GM19324 (cell line): ENCODE measurements at regions not wholly inside any gene's neighbourhood (a gene's known extent, or its start where the extent isn't known, plus 50 kb on each side); places are given as distances from the start of the nearest gene placed in this dataset.
"Not testable (repeated sequence)": the region's sequence is repeated elsewhere in the genome, so short reads cannot be mapped to it uniquely, and the experiment has no call there.

Experiments used
- ATAC-seq: cut with Tn5 transposase; IDR thresholded peaks from one replicate; pipeline ENCODE4 v1.9.1; 2021; ENCODE audit warnings: mild to moderate bottlenecking, moderate library complexity; ENCODE audit not compliant: unreplicated experiment, low FRiP score

DNA sequence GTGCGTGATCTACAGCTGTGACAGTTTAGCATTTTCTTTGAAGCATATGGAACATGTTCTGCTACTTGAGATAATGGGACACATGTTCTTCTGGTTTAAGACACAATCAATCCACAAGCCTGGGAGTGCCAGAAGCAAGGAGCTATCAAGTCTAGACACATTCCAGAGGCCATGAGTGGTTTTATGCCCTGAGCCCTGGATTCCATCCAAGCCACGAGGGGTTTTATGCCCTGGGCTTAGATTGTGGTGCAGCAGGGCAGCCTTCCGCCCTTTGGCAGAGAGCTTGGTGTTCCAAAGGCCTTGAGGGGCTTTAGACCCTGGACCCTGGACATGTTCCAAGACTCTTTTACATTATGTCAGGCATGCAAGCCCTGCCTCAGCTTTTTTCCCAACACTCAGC is 1289.6 kb upstream of the SLC39A10 start:
- ATAC-seq = not testable (repeated sequence)

DNA sequence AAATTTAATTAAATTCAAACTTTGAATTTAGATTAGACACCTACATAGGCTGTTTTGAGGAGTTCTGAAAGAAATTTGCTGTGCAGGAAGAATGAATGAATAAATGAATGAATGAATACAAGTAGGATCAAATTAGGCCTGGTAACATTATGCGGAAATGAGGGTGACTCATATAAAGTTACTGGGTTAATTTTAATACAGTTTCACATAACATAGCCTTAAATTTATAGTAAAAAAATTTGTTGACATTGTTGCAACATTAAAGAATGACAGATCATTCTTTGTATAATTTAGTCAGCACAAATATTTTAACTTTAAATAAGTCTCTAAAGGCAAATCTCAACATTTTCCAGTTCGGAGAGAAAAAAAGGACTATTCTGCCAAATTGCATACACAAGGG is 1293.1 kb upstream of the SLC39A10 start:
- no peak for ATAC-seq

DNA sequence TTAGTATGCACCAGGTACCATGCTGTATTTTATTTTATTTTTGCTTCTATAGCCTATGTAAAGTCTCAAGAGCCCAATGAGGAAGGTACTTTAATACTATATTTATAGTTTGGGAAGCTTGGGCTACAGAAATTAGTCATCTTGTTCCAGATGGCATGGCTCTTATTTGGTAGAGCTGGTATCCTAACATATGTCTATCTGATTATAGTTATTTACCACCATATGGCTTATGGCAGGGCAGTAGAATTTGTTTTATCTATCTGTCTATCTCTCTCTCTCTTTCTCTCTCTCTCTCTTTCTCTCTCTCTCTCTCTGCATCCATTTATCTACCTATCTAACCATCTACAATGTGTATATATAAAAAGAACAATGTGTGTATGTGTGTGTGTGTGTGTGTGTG is 1293.7 kb upstream of the SLC39A10 start:
- no peak for ATAC-seq

DNA sequence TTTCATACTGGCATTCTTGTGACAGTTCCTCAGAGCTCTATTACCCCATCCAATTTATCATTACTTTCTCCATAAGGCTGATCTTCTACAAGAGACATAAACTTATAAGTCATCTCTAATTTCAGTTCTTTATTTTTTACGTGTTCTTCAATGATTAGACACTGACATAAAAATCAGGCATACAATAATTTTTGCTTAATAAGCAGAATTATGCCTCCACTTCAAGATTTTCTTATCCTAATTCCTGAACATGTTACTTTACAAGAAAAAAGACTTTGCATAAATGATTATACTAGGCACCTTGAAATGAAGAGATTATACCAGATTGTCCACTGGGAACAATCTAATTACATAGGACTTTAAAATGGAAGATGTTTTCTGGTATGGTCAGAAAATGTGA is 1304.5 kb upstream of the SLC39A10 start:
- no peak for ATAC-seq

- ATAC-seq = no peak
Observed at GRCh38 chr2:194346193-194346592, 1310.8 kb upstream of the SLC39A10 start.

GRCh38 chr2:194345347-194345746 is 1311.7 kb upstream of the SLC39A10 start:
- ATAC-seq = no peak

DNA sequence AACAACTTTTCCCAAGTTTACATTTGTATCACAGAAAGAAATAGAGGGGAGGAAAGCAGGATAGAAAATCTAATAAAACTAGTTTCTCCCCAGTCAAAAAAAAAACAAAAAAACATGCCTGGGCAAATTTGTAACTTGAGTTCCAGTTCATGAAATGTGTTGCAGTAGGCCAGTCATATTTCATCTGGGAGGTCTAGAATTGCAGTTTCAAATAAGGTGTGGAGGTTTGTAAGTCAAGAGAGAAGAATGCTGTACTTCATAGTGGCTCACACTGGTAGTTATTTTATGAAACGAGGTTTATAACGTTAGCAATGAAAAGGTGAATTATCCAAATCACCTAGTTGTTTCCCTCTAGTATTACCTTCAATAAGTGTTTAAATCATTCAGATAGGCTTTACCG is 1313.9 kb upstream of the SLC39A10 start:
- no peak for ATAC-seq

DNA sequence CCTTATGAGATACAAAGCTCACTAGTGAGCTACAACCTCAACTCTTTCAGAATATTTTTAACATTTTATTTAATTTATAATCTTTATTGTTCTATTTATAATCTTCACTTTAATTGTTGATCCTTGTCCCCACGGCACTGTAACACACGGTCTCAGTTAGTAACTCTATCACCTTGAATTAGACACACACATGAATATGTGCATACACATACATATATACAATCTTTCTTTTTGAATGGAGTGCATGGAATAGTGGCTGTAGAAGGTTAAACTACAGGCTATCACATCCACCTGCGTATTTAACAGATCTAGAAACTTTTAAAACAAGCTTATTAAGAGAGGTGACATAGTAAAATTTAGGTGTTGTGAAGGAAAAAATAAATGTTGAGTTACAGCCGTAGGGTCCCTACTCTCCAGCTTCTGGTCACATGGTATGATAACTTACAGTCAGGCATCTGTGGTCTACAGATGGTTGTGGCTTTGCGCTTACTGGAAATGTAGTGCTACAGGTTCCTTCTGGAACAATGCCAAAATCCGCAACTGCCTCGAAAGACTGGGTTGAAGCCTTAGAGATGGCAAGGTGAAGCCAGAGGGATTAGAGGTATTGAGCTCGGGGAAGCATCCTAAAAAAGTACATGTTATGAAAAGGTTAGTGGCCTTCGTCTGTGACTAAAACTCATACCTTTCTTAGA is 1324.1 kb upstream of the SLC39A10 start:
- no peak for ATAC-seq

DNA sequence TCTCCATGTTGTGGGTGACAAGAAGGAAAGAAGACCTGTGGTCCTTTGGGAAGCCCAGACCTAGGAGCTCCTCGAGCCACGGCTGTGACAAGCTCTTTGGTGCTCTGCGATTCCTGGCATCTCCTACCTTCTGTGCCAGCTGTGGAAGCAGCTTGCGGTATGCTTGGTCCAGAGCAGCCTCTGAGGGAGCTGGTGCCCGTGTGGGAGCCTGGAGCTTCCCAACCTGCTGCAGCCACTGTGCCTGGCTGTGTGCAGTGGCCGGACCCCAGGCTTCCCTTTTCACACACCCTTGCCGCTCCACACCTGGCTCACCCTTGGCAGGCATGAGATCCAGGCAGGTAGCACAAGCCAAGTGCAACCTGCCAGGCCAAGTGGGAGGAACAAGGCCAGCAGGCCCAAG is 1328.6 kb upstream of the SLC39A10 start:
- ATAC-seq = no peak

GRCh38 chr2:194327196-194327888 is 1329.7 kb upstream of the SLC39A10 start:
- no peak for ATAC-seq

GRCh38 chr2:194323740-194324139 is 1333.3 kb upstream of the SLC39A10 start:
- no peak for ATAC-seq

DNA sequence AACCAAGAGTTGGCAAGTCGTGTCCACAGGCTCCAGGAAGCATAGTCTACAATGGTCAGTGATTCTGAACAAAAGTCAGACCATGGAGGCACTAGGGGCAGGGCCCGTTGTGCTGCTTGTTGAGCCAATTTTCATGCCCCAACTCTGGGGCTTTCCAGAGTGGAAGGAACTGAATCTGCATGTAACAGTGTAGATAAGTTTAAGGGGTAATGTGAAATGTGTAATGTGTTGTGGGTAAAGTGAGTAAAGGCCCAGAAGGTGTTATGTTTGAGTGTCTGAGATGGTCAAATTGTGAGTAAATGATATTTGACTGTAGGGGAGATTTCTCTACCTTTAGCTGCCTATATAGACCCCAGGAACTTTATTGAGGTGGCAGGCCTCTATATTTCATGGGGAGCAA is 1336.5 kb upstream of the SLC39A10 start:
- no peak for ATAC-seq

- ATAC-seq = no peak
Observed at GRCh38 chr2:194319222-194319992, 1337.6 kb upstream of the SLC39A10 start.

GRCh38 chr2:194314042-194314441 is 1343.0 kb upstream of the SLC39A10 start:
- no peak for ATAC-seq

DNA sequence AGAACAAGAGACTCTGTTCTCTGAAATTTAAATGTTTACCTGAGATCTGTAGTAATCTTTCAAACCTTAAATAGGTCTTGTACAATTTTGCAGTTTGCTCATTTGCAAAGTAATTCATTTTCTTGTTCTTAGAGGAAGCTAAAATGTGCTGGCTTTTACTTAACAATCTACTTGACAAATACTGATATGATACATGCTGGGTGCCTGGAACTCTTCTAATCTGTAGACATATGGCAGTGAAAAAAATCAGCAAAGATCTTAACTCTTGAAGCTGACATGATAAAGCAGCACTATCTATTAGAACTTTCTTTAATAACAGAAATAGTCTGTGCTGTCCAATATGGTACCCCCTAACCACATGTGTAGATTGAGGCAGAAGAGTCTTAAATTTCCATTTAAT is 1352.8 kb upstream of the SLC39A10 start:
- no peak for ATAC-seq

GRCh38 chr2:194301946-194302345 is 1355.1 kb upstream of the SLC39A10 start:
- ATAC-seq = no peak

DNA sequence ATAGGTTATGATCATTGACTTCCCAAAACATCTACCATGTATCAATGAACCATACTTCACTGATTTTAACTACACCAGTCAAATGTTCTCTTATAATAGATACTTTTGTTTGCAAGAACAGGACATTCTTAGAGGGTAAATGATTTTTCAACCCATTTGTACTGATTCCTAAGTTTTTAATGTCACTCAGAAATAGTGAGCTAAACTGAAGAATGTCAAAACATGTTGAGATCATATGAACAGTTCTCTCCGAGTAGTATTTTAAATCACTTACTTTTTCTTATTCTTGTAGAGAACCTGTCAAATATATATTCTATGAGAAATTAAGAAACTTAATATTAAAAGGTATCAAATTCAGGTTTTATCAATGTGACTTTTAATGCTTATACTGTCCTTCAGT is 1362.9 kb upstream of the SLC39A10 start:
- ATAC-seq = no peak

DNA sequence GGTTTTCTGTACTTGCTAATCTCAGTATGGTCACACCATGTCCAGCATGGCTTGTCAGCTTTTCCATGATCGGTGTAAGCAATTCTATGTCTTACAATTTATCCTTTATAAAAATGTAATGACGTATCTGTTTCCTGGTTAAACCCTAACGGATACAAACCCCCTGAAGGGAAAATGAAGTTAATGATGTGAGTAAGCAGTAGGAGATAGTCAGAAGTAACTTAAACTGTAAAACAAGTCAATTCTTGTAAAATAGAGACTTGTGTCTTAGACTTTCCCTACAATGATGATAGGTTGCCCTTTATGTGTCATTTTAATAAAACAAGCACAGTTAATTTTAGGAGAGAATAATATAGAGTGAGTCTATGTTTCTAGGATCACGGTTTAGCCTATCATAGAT is 1365.9 kb upstream of the SLC39A10 start:
- no peak for ATAC-seq

GRCh38 chr2:194289712-194290346 is 1367.2 kb upstream of the SLC39A10 start:
- no peak for ATAC-seq

DNA sequence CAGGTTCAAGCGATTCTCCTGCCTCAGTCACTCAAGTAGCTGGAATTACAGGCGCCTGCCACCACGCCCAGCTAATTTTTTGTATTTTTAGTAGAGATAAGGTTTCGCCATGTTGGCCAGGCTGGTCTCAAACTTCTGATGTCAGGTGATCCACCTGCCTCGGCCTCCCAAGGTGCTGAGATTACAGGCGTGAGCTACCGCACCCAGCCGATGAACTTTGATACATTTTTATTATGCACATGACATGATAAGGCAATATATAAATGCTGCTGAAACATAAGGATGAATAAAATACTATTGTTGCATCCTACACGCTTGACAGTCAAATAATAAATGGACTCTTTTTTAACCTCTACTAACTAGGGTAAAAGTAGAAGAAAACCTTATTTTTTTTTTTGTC is 1380.4 kb upstream of the SLC39A10 start:
- not testable (repeated sequence) for ATAC-seq

DNA sequence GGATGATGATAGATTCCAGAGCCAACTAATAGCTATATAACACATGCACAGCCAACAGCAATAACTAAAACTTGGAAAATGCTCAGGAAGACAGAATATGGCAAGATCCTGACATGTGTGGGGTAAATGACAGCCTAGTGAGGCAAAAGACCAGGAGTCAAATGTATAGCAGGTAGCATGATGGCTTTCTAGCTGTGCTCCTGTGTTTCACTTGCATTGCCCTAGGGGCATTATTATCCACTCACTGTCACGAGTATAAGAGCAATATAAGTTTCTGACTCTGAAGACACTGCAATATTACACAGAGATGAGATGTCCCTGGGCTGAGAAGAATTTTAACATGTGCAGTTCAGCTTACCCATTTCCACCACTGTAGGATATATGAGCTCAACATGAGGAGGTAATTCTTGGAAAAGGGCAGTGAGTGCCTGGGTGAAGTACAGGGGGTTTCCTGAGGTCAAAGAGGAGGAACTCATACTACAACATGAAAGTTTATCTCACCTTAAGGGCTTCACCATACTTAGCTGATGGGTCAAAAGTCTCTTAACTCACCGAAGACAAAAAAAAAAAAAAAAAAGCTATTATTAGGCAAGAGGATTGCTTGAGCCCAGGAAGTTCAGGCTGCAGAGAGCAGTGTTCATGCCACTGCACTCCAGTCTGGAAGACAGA is 1385.6 kb upstream of the SLC39A10 start:
- no peak for ATAC-seq
